ENCODE measurements at regions not wholly inside any gene's neighbourhood (a gene's known extent, or its start where the extent isn't known, plus 50 kb on each side); places are given as distances from the start of the nearest gene placed in this dataset.

DNA sequence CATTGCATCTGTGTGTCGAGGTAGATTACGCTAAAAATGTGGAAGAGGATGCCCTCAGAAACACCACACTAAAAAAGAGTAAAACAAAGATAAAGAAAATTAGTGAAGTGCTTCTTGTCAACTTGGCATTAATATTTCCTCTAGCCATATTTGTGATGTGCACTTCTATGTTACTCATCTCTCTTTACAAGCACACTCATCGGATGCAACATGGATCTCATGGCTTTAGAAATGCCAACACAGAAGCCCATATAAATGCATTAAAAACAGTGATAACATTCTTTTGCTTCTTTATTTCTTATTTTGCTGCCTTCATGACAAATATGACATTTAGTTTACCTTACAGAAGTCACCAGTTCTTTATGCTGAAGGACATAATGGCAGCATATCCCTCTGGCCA is 79.0 kb upstream of the SCIN start:
- no peaks in the 10 kb centered on the region for H4K20me1 ChIP-seq (ENCODE audit: low read depth)
- Mint-ChIP-seq H3K36me3 (no peaks in the 10 kb centered on the region), H3K4me3 (no peak overlapping the region), H3K27me3 (ENCODE audit: insufficient read depth, low read depth) (no peaks in the 10 kb centered on the region), H3K27ac (no peak overlapping the region), H3K4me1 (peaks cover 6% of the 10 kb centered on the region), H3K9me3 (no peaks in the 10 kb centered on the region)
- TF ChIP-seq CTCF (IDR thresholded peaks at IDR 0.05) (no peak), EZH2phosphoT487 (IDR thresholded peaks at IDR 0.05) (no peak), EZH2 (IDR thresholded peaks at IDR 0.05) (no peak)
- no peak overlapping the region for H3K9ac ChIP-seq
- no peaks in the 10 kb centered on the region for H3K36me3 ChIP-seq
- H3K27ac ChIP-seq: no peak overlapping the region
- H3K4me2 ChIP-seq: no peak overlapping the region
- no peaks in the 10 kb centered on the region for H3F3A ChIP-seq (ENCODE audit: low read depth)
- H3K9me3 ChIP-seq (ENCODE audit: low read depth): no peaks in the 10 kb centered on the region
- H3K4me1 ChIP-seq: no peaks in the 10 kb centered on the region
- no peak for DNase-seq (ENCODE audit: low spot score)
- no peak overlapping the region for H2AFZ ChIP-seq (replicated peaks)
- no peak overlapping the region for H3K4me3 ChIP-seq
- no peaks in the 10 kb centered on the region for H3K27me3 ChIP-seq
- no peaks in the 10 kb centered on the region for H3K79me2 ChIP-seq (ENCODE audit: low read depth)

DNA sequence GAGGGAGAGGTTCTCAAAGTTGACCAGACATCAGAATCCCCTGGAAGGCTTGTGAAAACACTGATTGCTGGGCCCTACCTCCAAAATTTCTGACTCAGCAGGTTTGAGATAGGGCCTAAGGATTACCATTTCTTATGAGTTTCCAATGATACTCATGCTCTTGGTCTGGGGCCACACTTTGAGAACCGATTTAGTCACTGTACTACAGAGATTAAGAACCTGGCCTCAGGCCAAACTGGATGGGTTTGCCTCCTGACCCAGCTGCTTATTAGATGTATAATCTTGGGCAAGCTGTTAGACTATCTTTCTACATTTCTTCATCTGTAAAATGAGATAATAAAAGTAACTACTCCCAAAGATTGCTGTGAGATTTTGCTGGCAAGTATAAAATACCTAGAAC is 77.1 kb upstream of the SCIN start:
- peaks cover 3% of the 10 kb centered on the region for H3K9me3 Mint-ChIP-seq

DNA sequence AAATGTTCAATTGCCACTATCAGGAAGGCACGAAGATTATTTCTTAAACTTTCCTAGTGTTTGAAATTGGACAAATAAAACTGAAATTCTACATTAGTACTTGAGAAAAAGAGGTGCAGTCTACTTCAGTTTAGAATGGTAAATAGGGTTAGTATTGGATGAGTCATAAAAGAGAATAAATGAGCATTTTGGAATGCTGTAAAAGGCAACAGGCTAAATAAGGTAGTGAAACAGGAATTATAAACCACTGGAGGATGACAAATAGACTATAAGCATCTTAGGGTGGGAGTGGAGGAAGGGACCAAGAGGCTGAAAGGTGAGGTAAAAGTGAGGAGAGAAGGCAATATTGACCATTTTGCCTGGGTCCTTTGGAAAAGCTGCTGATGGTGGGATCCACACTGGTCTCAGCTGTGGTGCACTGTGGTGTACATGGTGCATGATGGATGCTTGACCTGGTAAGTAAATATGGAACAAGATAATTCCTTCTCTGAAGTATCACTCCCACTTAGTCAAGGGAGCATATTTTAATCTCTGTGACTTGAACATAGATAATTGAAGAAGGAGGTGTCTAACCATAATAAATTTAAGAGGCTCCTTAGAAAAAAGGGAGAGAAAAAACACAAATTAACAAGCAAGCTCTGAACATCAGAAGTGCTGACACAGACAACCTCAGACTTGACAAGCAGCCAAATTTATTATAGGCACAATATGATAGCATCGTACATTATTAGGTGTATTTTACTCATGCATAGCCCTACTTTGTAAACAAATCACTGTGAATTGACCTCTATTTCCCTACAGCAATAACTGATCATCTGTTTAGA is 76.4 kb upstream of the SCIN start:
- Mint-ChIP-seq H3K27ac (no peak overlapping the region), H3K27me3 (ENCODE audit: insufficient read depth, low read depth) (no peaks in the 10 kb centered on the region), H3K9me3 (peaks cover 3% of the 10 kb centered on the region), H3K4me3 (no peak overlapping the region), H3K4me1 (peaks cover 4% of the 10 kb centered on the region), H3K36me3 (no peaks in the 10 kb centered on the region)
- H3K4me2 ChIP-seq: no peak overlapping the region
- H3K4me1 ChIP-seq: no peaks in the 10 kb centered on the region
- H3F3A ChIP-seq (ENCODE audit: low read depth): no peaks in the 10 kb centered on the region
- DNase-seq (ENCODE audit: low spot score): no peak
- no peak overlapping the region for H3K27ac ChIP-seq
- TF ChIP-seq EZH2 (IDR thresholded peaks at IDR 0.05) (no peak), CTCF (IDR thresholded peaks at IDR 0.05) (no peak), EZH2phosphoT487 (IDR thresholded peaks at IDR 0.05) (no peak)
- H2AFZ ChIP-seq (replicated peaks): no peak overlapping the region
- no peak overlapping the region for H3K4me3 ChIP-seq
- H3K36me3 ChIP-seq: no peaks in the 10 kb centered on the region
- no peak overlapping the region for H3K9ac ChIP-seq
- H3K27me3 ChIP-seq: no peaks in the 10 kb centered on the region
- no peaks in the 10 kb centered on the region for H3K79me2 ChIP-seq (ENCODE audit: low read depth)
- no peaks in the 10 kb centered on the region for H3K9me3 ChIP-seq (ENCODE audit: low read depth)
- H4K20me1 ChIP-seq (ENCODE audit: low read depth): no peaks in the 10 kb centered on the region

More for the DNA sequence above, 77.1 kb upstream of the SCIN start:
- Histone ChIP-seq H3K4me2 (no peak overlapping the region), H3K36me3 (no peaks in the 10 kb centered on the region), H3K4me1 (no peaks in the 10 kb centered on the region), H3K9ac (no peak overlapping the region), H3F3A (ENCODE audit: low read depth) (no peaks in the 10 kb centered on the region), H3K9me3 (ENCODE audit: low read depth) (no peaks in the 10 kb centered on the region), H3K79me2 (ENCODE audit: low read depth) (no peaks in the 10 kb centered on the region), H4K20me1 (ENCODE audit: low read depth) (no peaks in the 10 kb centered on the region), H3K27ac (no peak overlapping the region), H2AFZ (replicated peaks) (no peak overlapping the region), H3K27me3 (no peaks in the 10 kb centered on the region), H3K4me3 (no peak overlapping the region)
- no peak for DNase-seq (ENCODE audit: low spot score)
- H3K27me3 Mint-ChIP-seq (ENCODE audit: insufficient read depth, low read depth): no peaks in the 10 kb centered on the region
- no peak overlapping the region for H3K27ac Mint-ChIP-seq
- TF ChIP-seq EZH2 (IDR thresholded peaks at IDR 0.05): no peak
- no peak for TF ChIP-seq CTCF (IDR thresholded peaks at IDR 0.05)
- no peak for TF ChIP-seq EZH2phosphoT487 (IDR thresholded peaks at IDR 0.05)
- no peaks in the 10 kb centered on the region for H3K36me3 Mint-ChIP-seq
- H3K4me1 Mint-ChIP-seq: peaks cover 4% of the 10 kb centered on the region
- H3K4me3 Mint-ChIP-seq: no peak overlapping the region
